GM12872 (cell line): ENCODE measurements at regions not wholly inside any gene's neighbourhood (a gene's known extent, or its start where the extent isn't known, plus 50 kb on each side); places are given as distances from the start of the nearest gene placed in this dataset.

Experiments used
- CTCF ChIP-seq: IDR thresholded peaks from 3 replicates; pipeline ENCODE4 v1.5.1; 2011; ENCODE audit warnings: low read depth, mild to moderate bottlenecking, low read length, moderate library complexity; ENCODE audit not compliant: insufficient read depth

- no peak for TF ChIP-seq CTCF
These were observed 434.7 kb downstream of the BCKDHB start for GRCh38 chr6:80541181-80541580.

GRCh38 chr6:80540700-80541099 is 434.2 kb downstream of the BCKDHB start:
- no peak for TF ChIP-seq CTCF

GRCh38 chr6:80537118-80537972 is 430.9 kb downstream of the BCKDHB start:
- no peak for TF ChIP-seq CTCF

- no peak for TF ChIP-seq CTCF
These were observed 429.6 kb downstream of the BCKDHB start for GRCh38 chr6:80535914-80536565.

- TF ChIP-seq CTCF = no peak
These were observed 425.5 kb downstream of the BCKDHB start for GRCh38 chr6:80531681-80532619.

- no peak for TF ChIP-seq CTCF
These were observed 423.6 kb downstream of the BCKDHB start for GRCh38 chr6:80530103-80530502.

- TF ChIP-seq CTCF = no peak
These were observed 421.6 kb downstream of the BCKDHB start for GRCh38 chr6:80528115-80528514.
